Sigmoid colon (tissue), 3 donors: ENCODE measurements at regions not wholly inside any gene's neighbourhood (a gene's known extent, or its start where the extent isn't known, plus 50 kb on each side); places are given as distances from the start of the nearest gene placed in this dataset.

ENCODE experiments used
- CTCF ChIP-seq, 4 experiments: fragments of 450-650 bp in 3 of 4; fragments of 200-600 bp in 1 of 4; IDR thresholded peaks; one replicate each; pipeline ENCODE4 v1.5.1; 2016 to 2019; ENCODE audit warnings: antibody characterized with exemption in 4 of 4, mild to moderate bottlenecking in 3 of 4, moderate library complexity in 2 of 4
- POLR2A ChIP-seq, 2 donors: fragments of 450-650 bp; IDR thresholded peaks; one replicate each; pipeline ENCODE4 v1.6.1; 2016; ENCODE audit warnings: antibody characterized with exemption in 2 of 2, mild to moderate bottlenecking in 2 of 2, moderate library complexity in 2 of 2

GRCh38 chr5:2608391-2608790, 143.1 kb downstream of the IRX2 start:
- TF ChIP-seq POLR2A (IDR thresholded peaks at IDR 0.05) (no peak), CTCF (IDR thresholded peaks at IDR 0.05) (no peak)
